Keratinocyte (primary cell): ENCODE measurements at regions not wholly inside any gene's neighbourhood (a gene's known extent, or its start where the extent isn't known, plus 50 kb on each side); places are given as distances from the start of the nearest gene placed in this dataset.

ENCODE experiments used
- CTCF ChIP-seq, 3 experiments: IDR thresholded peaks in 1 of 3; conservative IDR thresholded peaks in 1 of 3; optimal IDR thresholded peaks in 1 of 3; 2 replicates in 2 of 3; 3 replicates in 1 of 3; pipeline versions ENCODE3 to v1.5.1; 2011; ENCODE audit warnings: low read length in 3 of 3, mild to moderate bottlenecking in 3 of 3, moderate library complexity in 2 of 3, control low read depth in 1 of 3, inconsistent platforms in 1 of 3; ENCODE audit not compliant: insufficient read depth in 2 of 3; ENCODE audit errors: extremely low read depth in 1 of 3
- EZH2 ChIP-seq: IDR thresholded peaks from one replicate; pipeline ENCODE4 v1.6.1; 2012; ENCODE audit warnings: inconsistent platforms, mild to moderate bottlenecking, low read length, moderate library complexity

- no peak for TF ChIP-seq CTCF (optimal IDR thresholded peaks at IDR 0.05 in 1 of 3, IDR thresholded peaks at IDR 0.05 in 1 of 3, conservative IDR thresholded peaks at IDR 0.05 in 1 of 3; ENCODE audit: extremely low read depth in 1 of 3, insufficient read depth in 2 of 3, low read length in 3 of 3)
- TF ChIP-seq EZH2 = no peak
Observed at GRCh38 chr3:64297563-64297962, 72.3 kb upstream of the PRICKLE2 start.
